ENCODE measurements at regions not wholly inside any gene's neighbourhood (a gene's known extent, or its start where the extent isn't known, plus 50 kb on each side); places are given as distances from the start of the nearest gene placed in this dataset.

DNA sequence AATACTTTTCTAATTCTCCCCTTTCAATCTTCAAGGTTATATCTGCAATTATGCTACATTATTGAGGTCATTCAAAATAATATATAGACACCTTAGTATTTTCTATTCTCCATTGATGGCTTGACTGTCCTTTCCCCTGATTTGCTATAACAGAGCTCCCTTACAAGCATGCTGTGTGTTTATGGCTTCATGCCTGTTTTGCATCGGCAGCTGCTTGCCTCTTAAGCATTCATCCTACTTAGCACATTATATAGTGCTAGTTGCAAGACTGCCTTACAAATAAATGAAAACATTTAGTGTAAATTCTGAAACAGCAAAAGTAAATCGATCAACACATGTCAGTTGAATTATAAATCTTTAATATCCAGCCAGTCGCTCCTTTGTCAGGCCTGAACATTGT is 476.2 kb upstream of the POU3F2 start:
- peaks cover 2 to 4% of the 10 kb centered on the region in 2 donors for H3K9me3 Mint-ChIP-seq
- WGBS (ENCODE audit: insufficient coverage), result 65% methylated on average over 3 of the region's 3 CpGs
- no peaks in the 10 kb centered on the region for H3K27me3 Mint-ChIP-seq (ENCODE audit: low read depth in 2 of 2)
- H3K4me1 Mint-ChIP-seq, result no peaks in the 10 kb centered on the region
- Histone ChIP-seq H3K27ac (ENCODE audit: low read length) (no peak overlapping the region), H3K27me3 (ENCODE audit: control insufficient read depth, insufficient read depth, low read length) (no peaks in the 10 kb centered on the region), H3K4me1 (ENCODE audit: control insufficient read depth, insufficient read depth, low read length) (no peaks in the 10 kb centered on the region), H3K4me3 (ENCODE audit: low read length) (no peak overlapping the region), H3K9me3 (ENCODE audit: control insufficient read depth, insufficient read depth, low read length) (no peaks in the 10 kb centered on the region), H3K36me3 (ENCODE audit: control insufficient read depth, insufficient read depth, low read length) (no peaks in the 10 kb centered on the region)
- no peak overlapping the region for H3K27ac Mint-ChIP-seq
- H3K36me3 Mint-ChIP-seq, result no peaks in the 10 kb centered on the region
- no peak for DNase-seq
- no peak for ATAC-seq
- intact Hi-C loops (cut with micrococcal nuclease), result no loop called here
- TF ChIP-seq, protein P1, sequence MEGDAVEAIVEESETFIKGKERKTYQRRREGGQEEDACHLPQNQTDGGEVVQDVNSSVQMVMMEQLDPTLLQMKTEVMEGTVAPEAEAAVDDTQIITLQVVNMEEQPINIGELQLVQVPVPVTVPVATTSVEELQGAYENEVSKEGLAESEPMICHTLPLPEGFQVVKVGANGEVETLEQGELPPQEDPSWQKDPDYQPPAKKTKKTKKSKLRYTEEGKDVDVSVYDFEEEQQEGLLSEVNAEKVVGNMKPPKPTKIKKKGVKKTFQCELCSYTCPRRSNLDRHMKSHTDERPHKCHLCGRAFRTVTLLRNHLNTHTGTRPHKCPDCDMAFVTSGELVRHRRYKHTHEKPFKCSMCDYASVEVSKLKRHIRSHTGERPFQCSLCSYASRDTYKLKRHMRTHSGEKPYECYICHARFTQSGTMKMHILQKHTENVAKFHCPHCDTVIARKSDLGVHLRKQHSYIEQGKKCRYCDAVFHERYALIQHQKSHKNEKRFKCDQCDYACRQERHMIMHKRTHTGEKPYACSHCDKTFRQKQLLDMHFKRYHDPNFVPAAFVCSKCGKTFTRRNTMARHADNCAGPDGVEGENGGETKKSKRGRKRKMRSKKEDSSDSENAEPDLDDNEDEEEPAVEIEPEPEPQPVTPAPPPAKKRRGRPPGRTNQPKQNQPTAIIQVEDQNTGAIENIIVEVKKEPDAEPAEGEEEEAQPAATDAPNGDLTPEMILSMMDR (IDR thresholded peaks at IDR 0.05), result no peak
- H3K4me3 Mint-ChIP-seq, result no peak overlapping the region

- no peak for DNase-seq
- TF ChIP-seq, protein P1 (IDR thresholded peaks at IDR 0.05), result no peak
- WGBS (ENCODE audit: insufficient coverage), result 88% methylated on average over 5 of the region's 6 CpGs
- Histone ChIP-seq H3K27me3 (ENCODE audit: control insufficient read depth, insufficient read depth, low read length) (no peaks in the 10 kb centered on the region), H3K4me3 (ENCODE audit: low read length) (no peak overlapping the region), H3K36me3 (ENCODE audit: control insufficient read depth, insufficient read depth, low read length) (no peaks in the 10 kb centered on the region), H3K4me1 (ENCODE audit: control insufficient read depth, insufficient read depth, low read length) (no peaks in the 10 kb centered on the region), H3K27ac (ENCODE audit: low read length) (no peak overlapping the region), H3K9me3 (ENCODE audit: control insufficient read depth, insufficient read depth, low read length) (peaks cover 2% of the 10 kb centered on the region)
- no peaks in the 10 kb centered on the region for H3K36me3 Mint-ChIP-seq
- H3K27me3 Mint-ChIP-seq (ENCODE audit: low read depth in 2 of 2), result no peaks in the 10 kb centered on the region
- intact Hi-C loops (cut with micrococcal nuclease), result no loop called here
- peaks cover 13 to 18% of the 10 kb centered on the region in 2 donors for H3K9me3 Mint-ChIP-seq
- no peak for ATAC-seq
- H3K4me1 Mint-ChIP-seq, result no peaks in the 10 kb centered on the region
- no peak overlapping the region for H3K4me3 Mint-ChIP-seq
- no peak overlapping the region for H3K27ac Mint-ChIP-seq
Measured at GRCh38 chr6:98366371-98366770, 468.0 kb upstream of the POU3F2 start.

- Histone ChIP-seq H3K27me3 (ENCODE audit: control insufficient read depth, insufficient read depth, low read length) (no peaks in the 10 kb centered on the region), H3K4me1 (ENCODE audit: control insufficient read depth, insufficient read depth, low read length) (no peaks in the 10 kb centered on the region), H3K27ac (ENCODE audit: low read length) (no peak overlapping the region), H3K9me3 (ENCODE audit: control insufficient read depth, insufficient read depth, low read length) (no peaks in the 10 kb centered on the region), H3K4me3 (ENCODE audit: low read length) (no peak overlapping the region), H3K36me3 (ENCODE audit: control insufficient read depth, insufficient read depth, low read length) (no peaks in the 10 kb centered on the region)
- intact Hi-C loops (cut with micrococcal nuclease), result no loop called here
- Mint-ChIP-seq H3K9me3 (peaks cover 13 to 34% of the 10 kb centered on the region in 2 donors), H3K27ac (no peak overlapping the region), H3K4me1 (no peaks in the 10 kb centered on the region), H3K27me3 (ENCODE audit: low read depth in 2 of 2) (no peaks in the 10 kb centered on the region), H3K4me3 (no peak overlapping the region), H3K36me3 (no peaks in the 10 kb centered on the region)
- TF ChIP-seq, protein P1 (IDR thresholded peaks at IDR 0.05), result no peak
- ATAC-seq, result no peak
- WGBS (ENCODE audit: insufficient coverage), result 100% methylated on average over 1 of the region's 3 CpGs
- DNase-seq, result no peak
Measured at GRCh38 chr6:98380589-98380988, 453.8 kb upstream of the POU3F2 start.

GRCh38 chr6:98382246-98382645 is 452.1 kb upstream of the POU3F2 start:
- Mint-ChIP-seq H3K4me1 (no peaks in the 10 kb centered on the region), H3K27ac (no peak overlapping the region), H3K4me3 (no peak overlapping the region), H3K36me3 (no peaks in the 10 kb centered on the region), H3K9me3 (peaks cover 14 to 27% of the 10 kb centered on the region in 2 donors), H3K27me3 (ENCODE audit: low read depth in 2 of 2) (no peaks in the 10 kb centered on the region)
- TF ChIP-seq, protein P1 (IDR thresholded peaks at IDR 0.05), result no peak
- Histone ChIP-seq H3K36me3 (ENCODE audit: control insufficient read depth, insufficient read depth, low read length) (no peaks in the 10 kb centered on the region), H3K4me1 (ENCODE audit: control insufficient read depth, insufficient read depth, low read length) (no peaks in the 10 kb centered on the region), H3K27ac (ENCODE audit: low read length) (no peak overlapping the region), H3K4me3 (ENCODE audit: low read length) (no peak overlapping the region), H3K27me3 (ENCODE audit: control insufficient read depth, insufficient read depth, low read length) (no peaks in the 10 kb centered on the region), H3K9me3 (ENCODE audit: control insufficient read depth, insufficient read depth, low read length) (no peaks in the 10 kb centered on the region)
- DNase-seq (no peak), ATAC-seq (no peak)
- 31% methylated on average over 1 of the region's 3 CpGs for WGBS (ENCODE audit: insufficient coverage)
- intact Hi-C loops (cut with micrococcal nuclease), result no loop called here

Measured in natural killer cell (primary cell).